GM10847 (cell line): ENCODE measurements at regions not wholly inside any gene's neighbourhood (a gene's known extent, or its start where the extent isn't known, plus 50 kb on each side); places are given as distances from the start of the nearest gene placed in this dataset.

Source experiments
- POLR2A ChIP-seq: IDR thresholded peaks from 2 replicates; pipeline ENCODE4 v1.6.1; 2011; ENCODE audit not compliant: insufficient read length; ENCODE audit errors: extremely low read depth

- no peak for TF ChIP-seq POLR2A
These were observed 367.0 kb upstream of the FANCL start for GRCh38 chr2:58608146-58608545.

- no peak for TF ChIP-seq POLR2A
These were observed 366.3 kb upstream of the FANCL start for GRCh38 chr2:58607448-58607847.

- no peak for TF ChIP-seq POLR2A
These were observed 365.7 kb upstream of the FANCL start for GRCh38 chr2:58606799-58607198.

- TF ChIP-seq POLR2A, result no peak
These were observed 363.0 kb upstream of the FANCL start for GRCh38 chr2:58604096-58604495.

- TF ChIP-seq POLR2A, result no peak
These were observed 359.9 kb upstream of the FANCL start for GRCh38 chr2:58601017-58601416.

GRCh38 chr2:58598171-58598570 is 357.0 kb upstream of the FANCL start:
- TF ChIP-seq POLR2A, result no peak

- no peak for TF ChIP-seq POLR2A
These were observed 354.6 kb upstream of the FANCL start for GRCh38 chr2:58595714-58596113.

- TF ChIP-seq POLR2A, result no peak
These were observed 353.6 kb upstream of the FANCL start for GRCh38 chr2:58594762-58595161.

- TF ChIP-seq POLR2A, result no peak
These were observed 353.1 kb upstream of the FANCL start for GRCh38 chr2:58594175-58594574.

- no peak for TF ChIP-seq POLR2A
These were observed 344.1 kb upstream of the FANCL start for GRCh38 chr2:58585233-58585632.

- no peak for TF ChIP-seq POLR2A
These were observed 343.5 kb upstream of the FANCL start for GRCh38 chr2:58584606-58585118.

- TF ChIP-seq POLR2A, result no peak
These were observed 337.2 kb upstream of the FANCL start for GRCh38 chr2:58578276-58578675.

- TF ChIP-seq POLR2A, result no peak
These were observed 333.7 kb upstream of the FANCL start for GRCh38 chr2:58574873-58575272.

- no peak for TF ChIP-seq POLR2A
These were observed 331.6 kb upstream of the FANCL start for GRCh38 chr2:58572731-58573130.

GRCh38 chr2:58571181-58571852 is 330.2 kb upstream of the FANCL start:
- no peak for TF ChIP-seq POLR2A

GRCh38 chr2:58569475-58570185 is 328.5 kb upstream of the FANCL start:
- no peak for TF ChIP-seq POLR2A

- TF ChIP-seq POLR2A, result no peak
These were observed 327.8 kb upstream of the FANCL start for GRCh38 chr2:58568901-58569300.

GRCh38 chr2:58562276-58562675 is 321.2 kb upstream of the FANCL start:
- no peak for TF ChIP-seq POLR2A
